Omental fat pad (tissue), 3 donors: ENCODE measurements at regions not wholly inside any gene's neighbourhood (a gene's known extent, or its start where the extent isn't known, plus 50 kb on each side); places are given as distances from the start of the nearest gene placed in this dataset.

ENCODE experiments used
- ATAC-seq: fragments of 150-250 bp; one replicate; pipeline ENCODE4 v1.9.1; 2016; ENCODE audit warnings: mild to moderate bottlenecking, moderate library complexity; ENCODE audit not compliant: low FRiP score
- DNase-seq: peaks from one replicate; pipeline ENCODE4 v3.0.0-alpha.2; 2019; ENCODE audit warnings: low spot score
- TF ChIP-seq, protein P1 (sequence below), 3 donors: fragments of 450-650 bp; IDR thresholded peaks; one replicate each; pipeline ENCODE4 v1.5.1; 2016 to 2017; ENCODE audit warnings: antibody characterized with exemption in 3 of 3, mild to moderate bottlenecking in 3 of 3, moderate library complexity in 2 of 3

- ATAC-seq (no peak), DNase-seq (no peak)
- TF ChIP-seq, protein P1, sequence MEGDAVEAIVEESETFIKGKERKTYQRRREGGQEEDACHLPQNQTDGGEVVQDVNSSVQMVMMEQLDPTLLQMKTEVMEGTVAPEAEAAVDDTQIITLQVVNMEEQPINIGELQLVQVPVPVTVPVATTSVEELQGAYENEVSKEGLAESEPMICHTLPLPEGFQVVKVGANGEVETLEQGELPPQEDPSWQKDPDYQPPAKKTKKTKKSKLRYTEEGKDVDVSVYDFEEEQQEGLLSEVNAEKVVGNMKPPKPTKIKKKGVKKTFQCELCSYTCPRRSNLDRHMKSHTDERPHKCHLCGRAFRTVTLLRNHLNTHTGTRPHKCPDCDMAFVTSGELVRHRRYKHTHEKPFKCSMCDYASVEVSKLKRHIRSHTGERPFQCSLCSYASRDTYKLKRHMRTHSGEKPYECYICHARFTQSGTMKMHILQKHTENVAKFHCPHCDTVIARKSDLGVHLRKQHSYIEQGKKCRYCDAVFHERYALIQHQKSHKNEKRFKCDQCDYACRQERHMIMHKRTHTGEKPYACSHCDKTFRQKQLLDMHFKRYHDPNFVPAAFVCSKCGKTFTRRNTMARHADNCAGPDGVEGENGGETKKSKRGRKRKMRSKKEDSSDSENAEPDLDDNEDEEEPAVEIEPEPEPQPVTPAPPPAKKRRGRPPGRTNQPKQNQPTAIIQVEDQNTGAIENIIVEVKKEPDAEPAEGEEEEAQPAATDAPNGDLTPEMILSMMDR (IDR thresholded peaks at IDR 0.05), result no peak
Measured at GRCh38 chr13:87452281-87452680, 218.9 kb upstream of the SLITRK5 start.

DNA sequence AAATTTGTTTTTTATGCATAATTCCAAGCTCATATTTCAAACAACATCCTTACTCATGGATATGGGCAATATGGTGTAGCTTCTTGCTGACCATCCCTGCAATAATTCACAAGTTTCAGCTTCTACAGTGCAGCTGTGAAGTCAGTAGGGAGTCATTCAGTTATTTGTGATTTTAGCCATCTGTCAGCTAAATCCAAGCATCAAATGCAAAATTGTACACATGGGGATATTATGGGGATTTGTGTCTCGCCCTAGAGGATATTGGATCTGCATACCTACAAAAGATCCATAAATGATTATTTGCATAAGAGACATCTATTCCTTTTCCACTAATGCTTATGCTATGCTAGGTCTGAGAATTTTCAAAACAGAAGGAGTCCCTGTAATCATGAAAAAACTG lies 217.9 kb upstream of the SLITRK5 start:
- TF ChIP-seq, protein P1 (IDR thresholded peaks at IDR 0.05), result no peak
- no peak for ATAC-seq

GRCh38 chr13:87459419-87459818 lies 211.8 kb upstream of the SLITRK5 start:
- TF ChIP-seq, protein P1 (IDR thresholded peaks at IDR 0.05), result no peak
- no peak for ATAC-seq
- no peak for DNase-seq

More for the DNA sequence above, 217.9 kb upstream of the SLITRK5 start:
- no peak for DNase-seq

DNA sequence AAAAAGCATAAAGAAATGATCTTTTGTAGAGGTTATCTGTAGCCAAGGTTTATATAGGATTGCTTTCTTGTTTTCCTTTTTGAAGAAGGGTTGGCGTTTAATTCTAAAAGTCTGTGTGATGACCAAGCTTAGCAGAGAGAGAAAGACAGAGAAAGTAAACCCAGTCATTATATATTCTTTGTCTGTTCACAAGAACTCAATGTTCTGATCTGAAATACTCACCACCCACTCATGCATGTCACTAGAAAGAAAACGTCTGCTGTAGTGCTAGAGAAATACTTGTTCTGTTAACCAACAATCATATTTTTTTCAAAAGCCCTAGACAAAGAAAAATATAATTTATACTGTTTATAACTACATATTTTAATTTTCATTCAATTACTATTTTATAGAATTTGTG lies 173.7 kb upstream of the SLITRK5 start:
- ATAC-seq (no peak), DNase-seq (no peak)
- TF ChIP-seq, protein P1 (IDR thresholded peaks at IDR 0.05), result no peak

DNA sequence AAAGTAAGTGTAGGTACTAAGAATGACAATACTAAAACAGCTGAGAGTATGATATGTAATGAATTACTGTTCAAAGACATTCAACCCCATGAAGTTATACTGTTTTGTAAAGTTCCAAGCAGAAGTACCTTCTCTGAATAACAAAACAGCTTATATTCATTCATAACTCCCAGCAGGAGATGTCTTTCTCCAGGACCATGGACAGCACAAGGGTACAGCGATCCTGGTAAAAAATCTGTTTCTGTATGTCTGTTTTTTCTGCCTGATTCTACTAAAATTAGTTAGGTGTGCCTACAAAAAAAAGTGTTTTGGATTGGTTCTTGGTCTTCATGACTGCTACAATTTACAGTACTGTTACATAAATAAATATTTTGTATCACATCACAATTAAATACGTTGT lies 172.5 kb upstream of the SLITRK5 start:
- TF ChIP-seq, protein P1 (IDR thresholded peaks at IDR 0.05), result no peak
- ATAC-seq, result no peak
- DNase-seq, result no peak

DNA sequence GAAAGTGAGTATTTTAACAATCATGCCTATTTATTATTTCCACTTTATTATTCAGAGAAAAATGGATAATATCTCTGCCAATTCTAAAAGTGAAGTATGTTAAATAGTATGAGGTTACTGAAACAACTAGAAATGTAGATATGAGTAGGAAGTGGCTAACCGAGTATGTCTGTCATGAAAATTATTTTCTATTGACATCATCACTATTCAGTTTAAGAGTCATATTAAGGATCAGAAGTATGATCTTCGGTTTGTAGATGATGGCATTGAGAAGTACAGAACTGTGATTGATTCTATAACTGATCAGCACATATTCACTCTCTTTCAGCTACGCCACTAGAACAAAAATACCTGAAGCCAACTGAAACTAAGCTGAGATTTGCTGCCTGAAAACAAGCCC lies 146.4 kb upstream of the SLITRK5 start:
- TF ChIP-seq, protein P1 (IDR thresholded peaks at IDR 0.05), result no peak
- ATAC-seq (no peak), DNase-seq (no peak)

DNA sequence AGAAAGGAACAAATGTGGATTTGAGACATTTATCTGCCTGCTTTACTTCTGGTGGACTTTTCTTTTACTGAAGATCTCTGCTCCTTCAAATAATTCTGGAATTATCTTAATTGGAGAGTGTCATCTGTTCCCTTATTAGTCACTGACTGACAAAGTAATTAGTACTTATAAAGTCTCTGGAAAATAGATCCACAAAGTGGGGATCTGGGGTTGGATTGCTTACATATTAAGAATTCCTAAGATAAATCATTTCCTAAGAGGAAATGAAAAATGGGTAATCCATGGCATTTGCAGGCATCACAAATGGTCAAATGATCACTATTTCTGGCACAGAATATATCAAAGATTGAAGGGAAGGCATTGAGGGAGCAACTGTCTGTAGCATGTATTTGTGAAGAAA lies 137.4 kb upstream of the SLITRK5 start:
- DNase-seq (no peak), ATAC-seq (no peak)
- TF ChIP-seq, protein P1 (IDR thresholded peaks at IDR 0.05), result no peak
